ENCODE measurements at regions not wholly inside any gene's neighbourhood (a gene's known extent, or its start where the extent isn't known, plus 50 kb on each side); places are given as distances from the start of the nearest gene placed in this dataset.

GRCh38 chr11:81673001-81673400 is 1060.7 kb downstream of the FAM181B start:
- Histone ChIP-seq H2BK20ac (ENCODE audit: low read depth, low read length, poor library complexity, severe bottlenecking) (no peak overlapping the region), H3K14ac (ENCODE audit: insufficient read depth, low read length) (no peak overlapping the region), H4K91ac (ENCODE audit: insufficient read length, low read depth, low read length) (no peak overlapping the region), H4K8ac (replicated peaks; ENCODE audit: insufficient read length, low read depth, low read length) (no peak overlapping the region), H2BK5ac (ENCODE audit: insufficient read length, low read length) (no peak overlapping the region), H3K9ac (ENCODE audit: extremely low read depth, insufficient read length, low read length) (no peak overlapping the region), H2AK5ac (ENCODE audit: insufficient read length, low read length) (no peak overlapping the region), H3K23ac (ENCODE audit: insufficient read length, low read depth, low read length) (no peak overlapping the region), H3K23me2 (ENCODE audit: insufficient read length, low read depth, low read length, poor library complexity, severe bottlenecking) (no peaks in the 10 kb centered on the region), H3T11ph (ENCODE audit: low read length) (no peak overlapping the region), H3K18ac (ENCODE audit: insufficient read length, low read depth, low read length) (no peak overlapping the region), H3K56ac (ENCODE audit: insufficient read length, low read depth, low read length) (no peak overlapping the region), H4K20me1 (ENCODE audit: control insufficient read depth, insufficient read depth, insufficient read length) (no peaks in the 10 kb centered on the region), H3K4me1 (ENCODE audit: insufficient read depth, low read length) (no peaks in the 10 kb centered on the region), H2AFZ (ENCODE audit: low read length) (no peak overlapping the region), H4K5ac (ENCODE audit: insufficient read length, low read depth, low read length) (no peak overlapping the region), H3K79me2 (ENCODE audit: insufficient read depth, low read length) (no peaks in the 10 kb centered on the region), H3K27ac (ENCODE audit: insufficient read length, low read depth, low read length) (no peak overlapping the region), H3K4ac (ENCODE audit: low read depth, low read length) (no peak overlapping the region), H2BK120ac (ENCODE audit: low read depth, low read length, poor library complexity, severe bottlenecking) (no peak overlapping the region), H3K79me1 (ENCODE audit: insufficient read depth, low read depth, low read length, poor library complexity, severe bottlenecking) (no peaks in the 10 kb centered on the region), H3K9me3 (ENCODE audit: control insufficient read depth, low read depth, low read length) (no peaks in the 10 kb centered on the region), H2BK15ac (ENCODE audit: low read depth, low read length) (no peak overlapping the region), H2BK12ac (ENCODE audit: insufficient read length, low read depth, low read length) (no peak overlapping the region), H3K27me3 (ENCODE audit: insufficient read depth, low read length) (no peaks in the 10 kb centered on the region; the same call in 1 of the 2 replicates), H3K4me2 (ENCODE audit: insufficient read depth, insufficient read length, low read length) (no peak overlapping the region)
- Mint-ChIP-seq H3K27me3 (ENCODE audit: low read depth) (peaks cover 1% of the 10 kb centered on the region; the same call in 1 of the 2 replicates), H3K4me1 (no peaks in the 10 kb centered on the region), H3K9me3 (peaks cover 0 to 3% of the 10 kb centered on the region in 2 experiments; a peak in 2 of 5 replicates), H3K36me3 (ENCODE audit: insufficient read depth in 1 of 3, low read depth in 3 of 3) (no peaks in the 10 kb centered on the region), H3K27ac (no peak overlapping the region), H3K4me3 (no peak overlapping the region)
- no peak for TF ChIP-seq CTCF (conservative IDR thresholded peaks at IDR 0.05)
- no peak for DNase-seq

All from H9 (cell line).